ENCODE measurements at regions not wholly inside any gene's neighbourhood (a gene's known extent, or its start where the extent isn't known, plus 50 kb on each side); places are given as distances from the start of the nearest gene placed in this dataset.

GRCh38 chr2:238730001-238730669 is 117.8 kb upstream of the TWIST2 start:
- no peaks in the 10 kb centered on the region for H3K79me2 ChIP-seq (ENCODE audit: insufficient read depth)
- ChIA-PET POLR2A (no interaction called here), CTCF (interaction anchor here (1.2 kb wide), 1 partner anchor 55 kb away, joined by 3 read pairs; no protein-coding TSS in a partner anchor)
- no peak overlapping the region for H3K9ac ChIP-seq
- H3K27me3 ChIP-seq (ENCODE audit: insufficient read depth) = no peaks in the 10 kb centered on the region
- TF ChIP-seq MEF2A (IDR thresholded peaks at IDR 0.05; ENCODE audit: borderline replicate concordance, low read depth) (no peak), JUND (IDR thresholded peaks at IDR 0.05) (no peak), GATA2 (CRISPR knock-in tag; IDR thresholded peaks at IDR 0.05) (no peak), RXRA (IDR thresholded peaks at IDR 0.05; ENCODE audit: borderline replicate concordance, low read depth) (no peak), YY1 (IDR thresholded peaks at IDR 0.05; ENCODE audit: low read depth) (no peak), SIN3A (IDR thresholded peaks at IDR 0.05; ENCODE audit: borderline replicate concordance, low read depth, low read length) (no peak), POLR2AphosphoS5 (IDR thresholded peaks at IDR 0.05; ENCODE audit: low read depth, low read length) (no peak), CTCF (IDR thresholded peaks at IDR 0.05) (no peak), SMC3 (IDR thresholded peaks at IDR 0.05; ENCODE audit: low read depth, low read length) (no peak), USF1 (IDR thresholded peaks at IDR 0.05; ENCODE audit: borderline replicate concordance, low read depth) (no peak), RAD21 (IDR thresholded peaks at IDR 0.05; ENCODE audit: low read length) (no peak), ELF1 (IDR thresholded peaks at IDR 0.05) (no peak), EP300 (IDR thresholded peaks at IDR 0.05; ENCODE audit: borderline replicate concordance in 1 of 2, low read depth in 1 of 2, low read length in 1 of 2) (no peak), TAF1 (IDR thresholded peaks at IDR 0.05; ENCODE audit: borderline replicate concordance, low read depth, low read length) (no peak), RCOR1 (IDR thresholded peaks at IDR 0.05; ENCODE audit: low read length) (no peak)
- H3K4me1 ChIP-seq (ENCODE audit: control insufficient read depth in 1 of 2, insufficient read depth in 2 of 2, low read depth in 1 of 2, low read length in 1 of 2) = peaks cover 6 to 10% of the 10 kb centered on the region in 2 experiments; a peak in 1 of 4 replicates
- H3K9me3 ChIP-seq = no peaks in the 10 kb centered on the region
- H2AFZ ChIP-seq (ENCODE audit: low read depth) = no peak overlapping the region
- peaks cover 17% of the 10 kb centered on the region for H3F3A ChIP-seq (replicated peaks; ENCODE audit: insufficient read depth)
- WGBS (ENCODE audit: low lambda C conversion rate) = 91% methylated on average over 9 of the region's 17 CpGs
- no peaks in the 10 kb centered on the region for H3K9me2 ChIP-seq
- DNase-seq = no peak
- no peak overlapping the region for H3K4me2 ChIP-seq
- H3K4me3 ChIP-seq (ENCODE audit: low read depth in 2 of 2, low read length in 1 of 2) = no peak overlapping the region
- H3K36me3 ChIP-seq (replicated peaks in 1 of 2; ENCODE audit: control insufficient read depth in 1 of 2, insufficient read depth in 2 of 2, low read length in 1 of 2) = no peaks in the 10 kb centered on the region
- no peaks in the 10 kb centered on the region for H4K20me1 ChIP-seq (ENCODE audit: insufficient read depth)
- H3K27ac ChIP-seq (ENCODE audit: low read depth in 2 of 2, low read length in 1 of 2) = no peak overlapping the region

- no peak overlapping the region for H3K27ac ChIP-seq (ENCODE audit: low read depth in 2 of 2, low read length in 1 of 2)
- no peaks in the 10 kb centered on the region for H3K9me2 ChIP-seq
- ChIA-PET POLR2A (no interaction called here), CTCF (interaction anchor here (0.6 kb wide), 1 partner anchor 15 kb away, joined by 3 read pairs; no protein-coding TSS in a partner anchor)
- DNase-seq = no peak
- no peaks in the 10 kb centered on the region for H3K79me2 ChIP-seq (ENCODE audit: insufficient read depth)
- no peak overlapping the region for H3K4me3 ChIP-seq (ENCODE audit: low read depth in 2 of 2, low read length in 1 of 2)
- no peaks in the 10 kb centered on the region for H3K36me3 ChIP-seq (replicated peaks in 1 of 2; ENCODE audit: control insufficient read depth in 1 of 2, insufficient read depth in 2 of 2, low read length in 1 of 2)
- H3K4me1 ChIP-seq (ENCODE audit: control insufficient read depth in 1 of 2, insufficient read depth in 2 of 2, low read depth in 1 of 2, low read length in 1 of 2) = peaks cover 6 to 10% of the 10 kb centered on the region in 2 experiments; a peak in 1 of 4 replicates
- no peaks in the 10 kb centered on the region for H4K20me1 ChIP-seq (ENCODE audit: insufficient read depth)
- H2AFZ ChIP-seq (ENCODE audit: low read depth) = no peak overlapping the region
- H3K9ac ChIP-seq = no peak overlapping the region
- H3K27me3 ChIP-seq (ENCODE audit: insufficient read depth) = no peaks in the 10 kb centered on the region
- H3K9me3 ChIP-seq = no peaks in the 10 kb centered on the region
- H3F3A ChIP-seq (replicated peaks; ENCODE audit: insufficient read depth) = peaks cover 17% of the 10 kb centered on the region
- WGBS (ENCODE audit: low lambda C conversion rate) = 78% methylated on average over 4 of the region's 4 CpGs
- H3K4me2 ChIP-seq = no peak overlapping the region
- TF ChIP-seq JUND (IDR thresholded peaks at IDR 0.05) (no peak), POLR2AphosphoS5 (IDR thresholded peaks at IDR 0.05; ENCODE audit: low read depth, low read length) (no peak), USF1 (IDR thresholded peaks at IDR 0.05; ENCODE audit: borderline replicate concordance, low read depth) (no peak), RCOR1 (IDR thresholded peaks at IDR 0.05; ENCODE audit: low read length) (no peak), EP300 (IDR thresholded peaks at IDR 0.05; ENCODE audit: borderline replicate concordance in 1 of 2, low read depth in 1 of 2, low read length in 1 of 2) (no peak), TCF12 (IDR thresholded peaks at IDR 0.05) (no peak), FOSL2 (IDR thresholded peaks at IDR 0.05; ENCODE audit: borderline replicate concordance, low read depth) (no peak), IRF3 (IDR thresholded peaks at IDR 0.05; ENCODE audit: low read depth, low read length) (no peak), GABPA (IDR thresholded peaks at IDR 0.05; ENCODE audit: low read depth) (no peak), RAD21 (IDR thresholded peaks at IDR 0.05; ENCODE audit: low read length) (no peak), NFIC (IDR thresholded peaks at IDR 0.05; ENCODE audit: borderline replicate concordance) (no peak), MXI1 (IDR thresholded peaks at IDR 0.05; ENCODE audit: low read depth, low read length) (no peak), SIN3A (IDR thresholded peaks at IDR 0.05; ENCODE audit: borderline replicate concordance, low read depth, low read length) (no peak), TEAD4 (IDR thresholded peaks at IDR 0.05; ENCODE audit: borderline replicate concordance, insufficient read depth) (no peak)
Observed at GRCh38 chr2:238730881-238731280, 117.0 kb upstream of the TWIST2 start.

All from SK-N-SH (cell line).